Skeletal muscle satellite cell (primary cell): ENCODE measurements at regions not wholly inside any gene's neighbourhood (a gene's known extent, or its start where the extent isn't known, plus 50 kb on each side); places are given as distances from the start of the nearest gene placed in this dataset. TPM values are rescaled to one million over a fixed set of nuclear protein-coding genes. Genes with fewer than 3 reads are reported as not detected.

Experiments used
- H3K27me3 ChIP-seq: 2 replicates; pipeline ENCODE4 v1.7.0; 2013; ENCODE audit warnings: low read length; ENCODE audit not compliant: control insufficient read depth, insufficient read depth
- H3K36me3 ChIP-seq: 2 replicates; pipeline ENCODE4 v1.7.0; 2013; ENCODE audit warnings: mild to moderate bottlenecking, control low read depth, low read length; ENCODE audit not compliant: insufficient read depth
- H3K4me1 ChIP-seq: 2 replicates; pipeline ENCODE4 v1.7.0; 2013; ENCODE audit warnings: low read length; ENCODE audit not compliant: control insufficient read depth, insufficient read depth
- H3K4me2 ChIP-seq: 2 replicates; pipeline ENCODE4 v1.7.0; 2013; ENCODE audit warnings: mild to moderate bottlenecking, low read length
- H3K4me3 ChIP-seq: 2 replicates; pipeline ENCODE4 v1.7.0; 2013; ENCODE audit warnings: low read length
- H3K9ac ChIP-seq: 2 replicates; pipeline ENCODE4 v1.7.0; 2013; ENCODE audit warnings: mild to moderate bottlenecking, low read depth, low read length, moderate library complexity
- H3K9me3 ChIP-seq: replicated peaks from 2 replicates; pipeline ENCODE4 v1.7.0; 2013; ENCODE audit warnings: mild to moderate bottlenecking, control low read depth, low read length
- small RNA-seq: library from RNA; depleted of rRNA; stranded (forward); fragments of <200 nt; gene quantifications from one replicate; pipeline ENCODE3, GENCODE V24; 2012

- Histone ChIP-seq H3K36me3 (no peaks in the 10 kb centered on the region), H3K27me3 (no peaks in the 10 kb centered on the region), H3K9ac (no peak overlapping the region), H3K4me2 (no peak overlapping the region), H3K4me3 (no peak overlapping the region), H3K4me1 (no peaks in the 10 kb centered on the region), H3K9me3 (no peaks in the 10 kb centered on the region)
Observed at GRCh38 chr18:66676699-66677098, 72.8 kb upstream of the CDH19 start.

DNA sequence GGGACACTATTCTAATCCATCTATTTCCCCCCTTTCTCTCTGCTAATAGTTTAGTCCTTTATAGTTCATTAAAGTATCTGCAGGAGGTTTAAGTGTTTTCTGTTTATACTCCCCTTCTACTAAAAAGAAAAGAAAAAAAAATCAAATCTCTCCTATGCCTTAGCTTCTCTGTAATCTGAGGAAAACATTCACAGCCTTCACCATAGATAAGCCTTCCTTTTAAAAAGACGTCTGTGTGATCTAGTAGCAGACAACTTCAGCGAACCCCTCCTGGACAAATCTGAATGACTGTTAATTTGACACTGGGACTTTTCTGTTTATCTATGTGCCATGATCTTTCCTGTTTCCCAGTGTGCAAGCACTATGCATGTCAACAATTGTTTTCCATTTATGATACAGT, 70.4 kb upstream of the CDH19 start:
- H3K36me3 ChIP-seq, result no peaks in the 10 kb centered on the region
- no peak overlapping the region for H3K9ac ChIP-seq
- no peak overlapping the region for H3K4me3 ChIP-seq
- H3K4me2 ChIP-seq, result no peak overlapping the region
- H3K4me1 ChIP-seq, result no peaks in the 10 kb centered on the region
- no peaks in the 10 kb centered on the region for H3K9me3 ChIP-seq
- no peaks in the 10 kb centered on the region for H3K27me3 ChIP-seq

DNA sequence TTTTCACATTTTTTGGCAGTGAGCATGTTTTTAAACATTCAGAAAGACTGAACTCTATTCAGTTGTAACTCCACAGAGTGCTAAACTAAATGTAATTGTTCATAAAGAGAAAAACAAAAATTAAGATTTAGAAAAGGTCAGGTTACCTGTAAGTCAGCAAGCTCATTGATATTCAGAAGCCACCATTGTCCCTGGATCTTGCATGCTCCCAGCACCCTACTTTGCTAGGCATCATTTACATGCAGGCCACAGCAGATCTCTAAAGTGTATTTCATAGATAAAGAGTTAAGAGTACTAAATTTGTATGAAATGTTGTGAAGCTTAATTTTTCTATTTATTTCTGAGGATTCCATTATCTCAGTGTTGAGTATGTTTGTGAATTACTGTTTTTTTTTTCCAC, 64.8 kb upstream of the CDH19 start:
- Histone ChIP-seq H3K27me3 (no peaks in the 10 kb centered on the region), H3K9me3 (no peaks in the 10 kb centered on the region), H3K36me3 (no peaks in the 10 kb centered on the region), H3K4me2 (no peak overlapping the region), H3K4me1 (no peaks in the 10 kb centered on the region), H3K9ac (no peak overlapping the region), H3K4me3 (no peak overlapping the region)

GRCh38 chr18:66662632-66663031, 58.7 kb upstream of the CDH19 start:
- no peak overlapping the region for H3K4me3 ChIP-seq
- H3K36me3 ChIP-seq, result no peaks in the 10 kb centered on the region
- H3K9me3 ChIP-seq, result no peaks in the 10 kb centered on the region
- no peak overlapping the region for H3K4me2 ChIP-seq
- H3K27me3 ChIP-seq, result no peaks in the 10 kb centered on the region
- no peak overlapping the region for H3K9ac ChIP-seq
- H3K4me1 ChIP-seq, result no peaks in the 10 kb centered on the region

DNA sequence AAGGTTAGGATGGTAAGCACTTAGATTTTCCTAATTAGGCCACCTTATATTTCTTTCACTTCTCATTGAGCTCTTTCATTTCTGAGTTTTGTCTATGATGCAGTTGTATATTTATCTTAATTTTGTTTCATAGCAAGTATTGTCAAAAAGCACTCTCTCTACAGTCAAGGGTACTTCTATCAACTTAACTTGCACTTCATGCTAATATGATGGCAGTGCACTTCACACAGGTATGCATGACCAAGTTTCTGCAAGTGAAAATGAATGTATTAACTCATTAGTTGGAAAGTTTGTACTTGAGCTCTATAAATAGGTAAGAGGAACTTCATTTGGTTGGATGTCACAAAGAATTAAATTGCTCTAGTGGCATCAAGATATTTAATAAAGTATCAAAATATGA, 51.5 kb upstream of the CDH19 start:
- H3K4me1 ChIP-seq, result no peaks in the 10 kb centered on the region
- no peak overlapping the region for H3K4me3 ChIP-seq
- no peaks in the 10 kb centered on the region for H3K27me3 ChIP-seq
- no peaks in the 10 kb centered on the region for H3K9me3 ChIP-seq
- no peak overlapping the region for H3K9ac ChIP-seq
- no peaks in the 10 kb centered on the region for H3K36me3 ChIP-seq
- no peak overlapping the region for H3K4me2 ChIP-seq

Small RNA genes lying in the stretch of these regions (small RNA-seq; reads per million reads assigned to genes)
- gene AC091042.1 (not detected), gene MIR5011 (not detected), gene RNU6-1037P (not detected), gene RPL31P9 (not detected)
